ENCODE measurements at regions not wholly inside any gene's neighbourhood (a gene's known extent, or its start where the extent isn't known, plus 50 kb on each side); places are given as distances from the start of the nearest gene placed in this dataset.

- ATAC-seq: no peak
- POLR2A ChIA-PET: interaction anchor here (2.3 kb wide), 1 partner anchor 11 kb away, joined by 6 read pairs; no protein-coding TSS in a partner anchor
- peaks cover 12% of the 10 kb centered on the region for H3K4me1 ChIP-seq (ENCODE audit: control insufficient read depth, insufficient read depth, low read length)
- H3K4me3 ChIP-seq: no peak overlapping the region
- no TSS peak for BruUV-seq (replicated peaks)
- no peak overlapping the region for H2AFZ ChIP-seq (ENCODE audit: control insufficient read depth, low read depth, low read length)
- FAIRE-seq: no peak
- DNase-seq (ENCODE audit: low read depth, low spot score): no peak
- H3K4me2 ChIP-seq (ENCODE audit: control insufficient read depth, insufficient read depth): no peak overlapping the region
- no peaks in the 10 kb centered on the region for H4K20me1 ChIP-seq (ENCODE audit: control insufficient read depth, insufficient read depth)
- WGBS (ENCODE audit: insufficient coverage, insufficient replicate concordance, low lambda C conversion rate, missing lambda C conversion rate): 0% methylated on average over 2 of the region's 2 CpGs
- SMC1A ChIA-PET (ENCODE audit: uncharacterized antibody, unreplicated experiment): interaction anchor here (1.5 to 8.7 kb wide), 3 partner anchors 10 to 13 kb away, joined by 4 to 61 read pairs (median 9); no protein-coding TSS in a partner anchor
- intact Hi-C loops (cut with micrococcal nuclease; ENCODE audit: unreplicated experiment) (no loop called here), in situ Hi-C loops (cut with MboI) (no loop called here)
- CTCF ChIA-PET: no interaction called here
- no peaks in the 10 kb centered on the region for H3K79me2 ChIP-seq (ENCODE audit: control insufficient read depth, insufficient read depth, low read length)
- no peaks in the 10 kb centered on the region for H3K36me3 ChIP-seq (ENCODE audit: control insufficient read depth in 2 of 2, insufficient read depth in 2 of 2, low read length in 1 of 2)
- H3K9ac ChIP-seq (ENCODE audit: control insufficient read depth, insufficient read depth, low read length): no peak overlapping the region
- H3K9me3 ChIP-seq (replicated peaks; ENCODE audit: control insufficient read depth, insufficient read depth, low read length): no peaks in the 10 kb centered on the region
- H3K27ac ChIP-seq (ENCODE audit: control insufficient read depth, insufficient read depth): no peak overlapping the region
- RAD21 ChIA-PET (ENCODE audit: unreplicated experiment): interaction anchor here (1.0 kb wide), 1 partner anchor 10 kb away, joined by 3 read pairs; no protein-coding TSS in a partner anchor
- no peaks in the 10 kb centered on the region for H3K27me3 ChIP-seq (replicated peaks in 1 of 2; ENCODE audit: control insufficient read depth in 2 of 2, insufficient read depth in 2 of 2, low read length in 1 of 2)
- TF ChIP-seq RELB (IDR thresholded peaks at IDR 0.05; ENCODE audit: low read depth): no peak
- no peak for TF ChIP-seq PAX5 (IDR thresholded peaks at IDR 0.05; ENCODE audit: borderline replicate concordance, low read depth, low read length)
- TF ChIP-seq USF2 (IDR thresholded peaks at IDR 0.05; ENCODE audit: borderline replicate concordance, low read depth, low read length): no peak
- TF ChIP-seq ZNF687 (IDR thresholded peaks at IDR 0.05): no peak
- TF ChIP-seq BCL3 (IDR thresholded peaks at IDR 0.05; ENCODE audit: borderline replicate concordance, insufficient read depth, low read depth, low read length, poor library complexity, severe bottlenecking): no peak
- TF ChIP-seq ZNF592 (IDR thresholded peaks at IDR 0.05): no peak
- no peak for TF ChIP-seq HSF1 (IDR thresholded peaks at IDR 0.05; ENCODE audit: low read depth, low read length)
These were observed 70.2 kb downstream of the LLPH start for GRCh38 chr12:66060163-66060907.
